SJCRH30 (cell line): ENCODE measurements at regions not wholly inside any gene's neighbourhood (a gene's known extent, or its start where the extent isn't known, plus 50 kb on each side); places are given as distances from the start of the nearest gene placed in this dataset.

ENCODE experiments used
- DNase-seq, 2 experiments: peaks; one replicate each; pipeline ENCODE4 v3.0.0-alpha.2; 2015 to 2020
- H3K27ac ChIP-seq: fragments of 250-450 bp; sonication (Bioruptor Pico); 2 replicates; pipeline ENCODE4 v1.5.1; 2020; ENCODE audit warnings: mild to moderate bottlenecking, moderate library complexity
- H3K27me3 ChIP-seq: fragments of 250-450 bp; sonication (Bioruptor Pico); 2 replicates; pipeline ENCODE4 v1.5.1; 2020; ENCODE audit warnings: mild to moderate bottlenecking, moderate library complexity
- H3K36me3 ChIP-seq: fragments of 250-450 bp; sonication (Bioruptor Pico); 2 replicates; pipeline ENCODE4 v1.5.1; 2020; ENCODE audit warnings: mild to moderate bottlenecking, moderate library complexity
- H3K4me1 ChIP-seq: fragments of 250-450 bp; sonication (Bioruptor Pico); 2 replicates; pipeline ENCODE4 v1.5.1; 2020; ENCODE audit warnings: mild to moderate bottlenecking, moderate library complexity
- H3K4me3 ChIP-seq: fragments of 250-450 bp; sonication (Bioruptor Pico); 2 replicates; pipeline ENCODE4 v1.5.1; 2020; ENCODE audit warnings: mild to moderate bottlenecking, moderate library complexity
- H3K9me3 ChIP-seq: fragments of 250-450 bp; sonication (Bioruptor Pico); replicated peaks from 2 replicates; pipeline ENCODE4 v1.5.1; 2020; ENCODE audit warnings: mild to moderate bottlenecking, moderate library complexity

GRCh38 chrX:26375346-26375745 is 159.4 kb downstream of the MAGEB5 start:
- H3K4me1 ChIP-seq = no peaks in the 10 kb centered on the region
- H3K9me3 ChIP-seq = no peaks in the 10 kb centered on the region
- no peak for DNase-seq
- no peak overlapping the region for H3K27ac ChIP-seq
- no peaks in the 10 kb centered on the region for H3K27me3 ChIP-seq
- no peak overlapping the region for H3K4me3 ChIP-seq
- no peaks in the 10 kb centered on the region for H3K36me3 ChIP-seq

DNA sequence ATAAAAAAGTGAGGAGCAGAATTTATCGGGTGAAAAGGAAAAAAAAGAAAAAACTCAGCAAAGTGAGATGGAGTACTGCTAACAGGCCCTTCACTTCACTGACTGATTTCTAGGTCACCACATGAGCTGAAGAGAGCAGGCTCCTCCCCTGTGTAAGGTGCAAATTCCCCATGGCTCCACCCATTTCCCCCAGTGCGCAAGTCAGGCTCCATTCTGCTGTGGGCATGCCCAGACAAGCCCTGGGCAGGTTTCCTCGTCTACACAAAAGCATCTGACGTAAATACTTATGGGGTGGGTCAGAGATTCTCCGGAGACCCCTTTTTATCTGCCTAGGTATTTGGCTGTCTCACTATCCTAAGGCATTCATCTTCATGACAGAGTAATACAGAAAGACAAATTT is 157.9 kb downstream of the MAGEB5 start:
- no peak for DNase-seq
- H3K36me3 ChIP-seq = no peaks in the 10 kb centered on the region
- H3K4me3 ChIP-seq = no peak overlapping the region
- H3K9me3 ChIP-seq = no peaks in the 10 kb centered on the region
- no peaks in the 10 kb centered on the region for H3K4me1 ChIP-seq
- H3K27ac ChIP-seq = no peak overlapping the region
- no peaks in the 10 kb centered on the region for H3K27me3 ChIP-seq

- Histone ChIP-seq H3K9me3 (no peaks in the 10 kb centered on the region), H3K27me3 (no peaks in the 10 kb centered on the region), H3K4me3 (no peak overlapping the region), H3K27ac (no peak overlapping the region), H3K36me3 (no peaks in the 10 kb centered on the region), H3K4me1 (no peaks in the 10 kb centered on the region)
- DNase-seq = no peak
Measured at GRCh38 chrX:26352891-26353430, 137.0 kb downstream of the MAGEB5 start.

DNA sequence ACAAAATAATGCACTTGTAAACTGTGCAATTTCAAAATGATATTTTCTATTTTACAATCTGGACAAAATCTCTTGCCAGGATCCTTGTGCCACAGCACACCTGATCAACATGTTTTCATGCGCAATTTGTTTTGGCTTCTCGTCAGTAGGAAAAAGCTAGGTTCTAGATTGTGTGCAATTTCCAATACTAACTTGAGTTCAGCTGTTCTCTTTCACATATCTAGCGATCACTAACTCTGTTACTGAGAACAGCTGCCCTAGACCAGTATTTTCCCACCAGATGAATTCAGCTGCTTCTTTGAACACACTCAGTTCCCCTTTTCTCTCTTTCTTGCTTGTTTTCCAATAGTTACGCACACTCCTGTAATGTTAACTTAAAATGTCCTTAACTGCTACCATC is 131.2 kb downstream of the MAGEB5 start:
- Histone ChIP-seq H3K4me3 (no peak overlapping the region), H3K4me1 (no peaks in the 10 kb centered on the region), H3K27ac (no peak overlapping the region), H3K9me3 (no peaks in the 10 kb centered on the region), H3K27me3 (no peaks in the 10 kb centered on the region), H3K36me3 (no peaks in the 10 kb centered on the region)
- peak in 1 of 2 experiments; percentile 7 for DNase-seq

GRCh38 chrX:26334232-26334631 is 118.3 kb downstream of the MAGEB5 start:
- H3K27ac ChIP-seq = no peak overlapping the region
- H3K4me1 ChIP-seq = no peaks in the 10 kb centered on the region
- H3K27me3 ChIP-seq = no peaks in the 10 kb centered on the region
- no peaks in the 10 kb centered on the region for H3K9me3 ChIP-seq
- H3K36me3 ChIP-seq = no peaks in the 10 kb centered on the region
- no peak overlapping the region for H3K4me3 ChIP-seq
- DNase-seq = no peak

GRCh38 chrX:26328608-26329319 is 112.8 kb downstream of the MAGEB5 start:
- Histone ChIP-seq H3K9me3 (no peaks in the 10 kb centered on the region), H3K36me3 (no peaks in the 10 kb centered on the region), H3K4me1 (no peaks in the 10 kb centered on the region), H3K27me3 (no peaks in the 10 kb centered on the region), H3K27ac (no peak overlapping the region), H3K4me3 (no peak overlapping the region)
- DNase-seq = no peak

DNA sequence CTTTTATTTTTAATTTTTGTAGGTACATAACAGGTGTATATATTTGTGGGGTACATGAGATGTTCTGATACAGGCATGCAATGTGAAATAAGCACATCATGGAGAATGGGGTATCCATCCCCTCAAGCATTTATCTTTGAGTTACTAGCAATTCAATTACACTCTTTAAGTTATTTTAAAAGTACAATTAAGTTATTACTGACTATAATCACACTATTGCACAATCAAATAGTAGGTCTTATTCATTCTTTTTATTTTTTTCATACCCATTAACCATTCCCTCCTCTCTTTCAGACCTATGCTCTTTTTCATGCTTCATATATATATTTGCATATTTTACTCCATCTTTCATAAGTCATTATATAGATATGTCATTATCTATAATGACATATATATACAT is 93.3 kb downstream of the MAGEB5 start:
- Histone ChIP-seq H3K9me3 (no peaks in the 10 kb centered on the region), H3K4me3 (no peak overlapping the region), H3K4me1 (no peaks in the 10 kb centered on the region), H3K36me3 (no peaks in the 10 kb centered on the region), H3K27ac (no peak overlapping the region), H3K27me3 (no peaks in the 10 kb centered on the region)
- no peak for DNase-seq

GRCh38 chrX:26295425-26295824 is 79.5 kb downstream of the MAGEB5 start:
- H3K27me3 ChIP-seq = no peaks in the 10 kb centered on the region

DNA sequence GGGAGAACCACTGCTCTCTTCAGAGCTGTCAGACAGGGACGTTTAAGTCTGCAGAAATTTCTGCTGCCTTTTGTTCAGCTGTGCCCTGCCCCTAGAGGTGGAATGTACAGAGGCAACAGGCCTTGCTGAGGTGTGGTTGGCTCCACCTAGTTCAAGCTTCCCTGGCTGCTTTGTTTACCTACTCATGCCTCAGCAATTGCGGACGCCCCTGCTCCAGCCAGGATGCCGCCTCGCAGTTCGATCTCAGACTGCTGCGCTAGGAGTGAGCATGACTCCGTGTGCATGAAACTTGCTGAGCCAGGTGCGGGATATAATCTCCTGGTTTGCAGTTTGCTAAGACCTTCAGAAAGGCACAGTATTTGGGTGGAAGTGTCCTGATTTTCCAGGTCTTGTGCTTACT is 70.9 kb downstream of the MAGEB5 start:
- H3K4me3 ChIP-seq = no peak overlapping the region
- no peaks in the 10 kb centered on the region for H3K36me3 ChIP-seq
- no peaks in the 10 kb centered on the region for H3K9me3 ChIP-seq
- no peaks in the 10 kb centered on the region for H3K27me3 ChIP-seq
- no peak overlapping the region for H3K27ac ChIP-seq
- no peak for DNase-seq
- H3K4me1 ChIP-seq = no peaks in the 10 kb centered on the region

More at GRCh38 chrX:26295425-26295824, 79.5 kb downstream of the MAGEB5 start:
- no peak overlapping the region for H3K27ac ChIP-seq
- no peaks in the 10 kb centered on the region for H3K9me3 ChIP-seq
- no peaks in the 10 kb centered on the region for H3K4me1 ChIP-seq
- no peaks in the 10 kb centered on the region for H3K36me3 ChIP-seq
- no peak for DNase-seq
- H3K4me3 ChIP-seq = no peak overlapping the region
